Activated naive CD8-positive, alpha-beta T cell treated with anti-CD3 and anti-CD28 coated beads, Interleukin-2, amount 50 U/mL, for 24 hours (primary cell): ENCODE measurements at regions not wholly inside any gene's neighbourhood (a gene's known extent, or its start where the extent isn't known, plus 50 kb on each side); places are given as distances from the start of the nearest gene placed in this dataset.

Experiments used
- ATAC-seq: fragments of 150-1000 bp; cut with Tn5 transposase; one replicate; pipeline ENCODE4 v1.10.0; 2021
- DNase-seq: peaks from one replicate; pipeline ENCODE4 v3.0.0; 2021
- H3K27ac Mint-ChIP-seq: one replicate; pipeline ENCODE4 v1.8.0; 2021; ENCODE audit warnings: mild to moderate bottlenecking, mixed read lengths
- H3K27me3 Mint-ChIP-seq: one replicate; pipeline ENCODE4 v1.8.0; 2021; ENCODE audit warnings: mixed read lengths
- H3K36me3 Mint-ChIP-seq: one replicate; pipeline ENCODE4 v1.8.0; 2021; ENCODE audit warnings: low read depth, mixed read lengths
- H3K4me1 Mint-ChIP-seq: one replicate; pipeline ENCODE4 v1.8.0; 2021; ENCODE audit warnings: mixed read lengths
- H3K4me3 Mint-ChIP-seq: one replicate; pipeline ENCODE4 v1.8.0; 2021; ENCODE audit warnings: mild to moderate bottlenecking, moderate library complexity, mixed read lengths
- H3K9me3 Mint-ChIP-seq: one replicate; pipeline ENCODE4 v1.8.0; 2021; ENCODE audit warnings: mixed read lengths

GRCh38 chr1:56002231-56002630 lies 577.1 kb downstream of the PLPP3 start:
- Mint-ChIP-seq H3K4me1 (no peaks in the 10 kb centered on the region), H3K27ac (no peak overlapping the region), H3K4me3 (no peak overlapping the region), H3K36me3 (no peaks in the 10 kb centered on the region), H3K9me3 (peaks cover 4% of the 10 kb centered on the region), H3K27me3 (no peaks in the 10 kb centered on the region)
- ATAC-seq (no peak), DNase-seq (no peak)

- Mint-ChIP-seq H3K27me3 (no peaks in the 10 kb centered on the region), H3K9me3 (peaks cover 4% of the 10 kb centered on the region), H3K4me1 (no peaks in the 10 kb centered on the region)
These were observed 578.9 kb downstream of the PLPP3 start for GRCh38 chr1:56000424-56000823.

GRCh38 chr1:55997536-55997935 lies 581.8 kb downstream of the PLPP3 start:
- DNase-seq (no peak), ATAC-seq (no peak)
- H3K27me3 Mint-ChIP-seq, result no peaks in the 10 kb centered on the region
- H3K36me3 Mint-ChIP-seq, result peaks cover 2% of the 10 kb centered on the region
- no peak overlapping the region for H3K4me3 Mint-ChIP-seq
- H3K27ac Mint-ChIP-seq, result no peak overlapping the region
- H3K9me3 Mint-ChIP-seq, result peaks cover 7% of the 10 kb centered on the region
- no peaks in the 10 kb centered on the region for H3K4me1 Mint-ChIP-seq

More at GRCh38 chr1:56000424-56000823, 578.9 kb downstream of the PLPP3 start:
- H3K27ac Mint-ChIP-seq, result no peak overlapping the region
- H3K36me3 Mint-ChIP-seq, result no peaks in the 10 kb centered on the region
- ATAC-seq, result no peak
- no peak for DNase-seq
- no peak overlapping the region for H3K4me3 Mint-ChIP-seq

DNA sequence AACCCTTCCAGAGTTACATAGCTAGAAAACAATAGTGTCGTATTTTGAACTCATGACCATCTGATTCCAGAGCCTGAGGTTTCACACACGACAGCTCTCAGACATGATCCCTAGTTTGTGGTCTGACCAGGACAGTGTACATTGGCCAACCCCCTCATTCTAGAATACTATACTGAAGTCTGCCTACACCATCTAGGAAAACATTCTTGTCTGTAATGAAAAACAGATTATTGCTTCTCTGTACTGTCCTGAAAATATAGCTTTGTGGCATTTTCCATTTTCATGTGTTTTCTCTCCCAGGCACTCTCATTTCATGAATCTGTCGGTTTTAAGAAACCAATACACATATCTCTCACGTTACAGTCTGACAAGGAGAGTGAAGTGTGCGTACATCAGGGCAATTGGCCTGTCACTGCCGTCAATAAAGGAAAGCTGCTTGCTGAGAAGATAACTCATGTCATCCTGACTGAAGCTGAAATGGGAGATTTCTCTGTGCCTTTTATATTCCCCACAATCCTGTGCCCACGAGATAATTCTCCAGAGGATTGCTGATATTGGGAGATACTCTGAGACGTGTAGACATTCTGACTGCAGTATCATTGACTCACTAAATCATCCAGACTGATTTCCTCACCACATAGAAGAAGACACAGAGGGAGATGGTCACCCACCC lies 585.6 kb downstream of the PLPP3 start:
- ATAC-seq, result no peak
- no peaks in the 10 kb centered on the region for H3K4me1 Mint-ChIP-seq
- H3K36me3 Mint-ChIP-seq, result peaks cover 2% of the 10 kb centered on the region

DNA sequence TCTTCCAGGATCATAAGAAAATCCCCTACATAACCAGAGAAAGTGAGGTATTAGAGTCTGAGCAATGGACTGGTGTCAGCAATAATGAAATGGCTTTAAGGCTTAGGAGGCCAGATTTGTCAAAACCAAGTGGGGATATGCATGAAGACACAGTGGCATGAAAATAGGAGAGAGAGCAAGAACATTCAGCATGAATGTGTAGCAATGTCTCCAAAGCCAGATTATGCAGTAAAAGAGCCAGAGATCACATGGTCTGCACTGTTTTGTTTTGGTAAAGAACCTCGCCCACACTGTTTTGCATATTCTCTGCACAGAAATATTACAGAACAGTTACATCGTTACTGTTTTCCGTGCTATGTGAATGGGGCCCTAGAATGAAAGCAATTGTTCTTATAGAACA lies 589.4 kb downstream of the PLPP3 start:
- no peak overlapping the region for H3K27ac Mint-ChIP-seq
- H3K36me3 Mint-ChIP-seq, result no peaks in the 10 kb centered on the region
- ATAC-seq (no peak), DNase-seq (no peak)
- peaks cover under 1% of the 10 kb centered on the region for H3K9me3 Mint-ChIP-seq
- no peaks in the 10 kb centered on the region for H3K4me1 Mint-ChIP-seq
- H3K27me3 Mint-ChIP-seq, result no peaks in the 10 kb centered on the region
- no peak overlapping the region for H3K4me3 Mint-ChIP-seq

More for the DNA sequence above, 585.6 kb downstream of the PLPP3 start:
- H3K4me3 Mint-ChIP-seq, result no peak overlapping the region
- peaks cover 4% of the 10 kb centered on the region for H3K9me3 Mint-ChIP-seq
- no peaks in the 10 kb centered on the region for H3K27me3 Mint-ChIP-seq
- H3K27ac Mint-ChIP-seq, result no peak overlapping the region
- DNase-seq, result no peak

DNA sequence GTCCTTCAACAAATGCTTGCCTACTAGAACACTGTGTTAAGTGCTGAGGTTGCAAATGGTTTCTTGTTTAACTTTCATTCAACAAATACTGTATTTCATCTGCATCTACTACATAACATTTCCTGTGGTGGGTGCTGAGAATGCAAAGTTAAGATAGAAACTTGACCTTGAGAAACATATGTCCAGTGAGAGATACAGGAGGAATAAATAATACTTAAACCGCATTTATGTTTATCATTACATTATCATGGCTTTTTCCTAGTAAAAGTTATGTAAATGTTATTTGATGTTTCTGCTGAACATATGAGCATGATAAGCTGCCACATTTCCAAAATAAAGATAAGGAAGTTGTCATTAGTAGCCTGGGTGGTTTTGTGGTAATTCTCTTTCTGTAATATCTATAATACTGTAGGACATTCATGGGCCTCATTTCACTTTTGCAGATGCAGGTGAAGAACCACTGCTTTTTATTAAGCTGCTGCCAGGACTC lies 590.4 kb downstream of the PLPP3 start:
- H3K27me3 Mint-ChIP-seq, result no peaks in the 10 kb centered on the region
- DNase-seq (no peak), ATAC-seq (no peak)
- H3K36me3 Mint-ChIP-seq, result no peaks in the 10 kb centered on the region
- H3K4me3 Mint-ChIP-seq, result no peak overlapping the region
- H3K9me3 Mint-ChIP-seq, result no peaks in the 10 kb centered on the region
- H3K4me1 Mint-ChIP-seq, result no peaks in the 10 kb centered on the region
- H3K27ac Mint-ChIP-seq, result no peak overlapping the region

GRCh38 chr1:55987491-55988249 lies 591.7 kb downstream of the PLPP3 start:
- Mint-ChIP-seq H3K36me3 (no peaks in the 10 kb centered on the region), H3K27ac (no peak overlapping the region), H3K9me3 (no peaks in the 10 kb centered on the region), H3K4me3 (no peak overlapping the region), H3K4me1 (no peaks in the 10 kb centered on the region), H3K27me3 (no peaks in the 10 kb centered on the region)
- ATAC-seq, result no peak
- DNase-seq, result no peak

DNA sequence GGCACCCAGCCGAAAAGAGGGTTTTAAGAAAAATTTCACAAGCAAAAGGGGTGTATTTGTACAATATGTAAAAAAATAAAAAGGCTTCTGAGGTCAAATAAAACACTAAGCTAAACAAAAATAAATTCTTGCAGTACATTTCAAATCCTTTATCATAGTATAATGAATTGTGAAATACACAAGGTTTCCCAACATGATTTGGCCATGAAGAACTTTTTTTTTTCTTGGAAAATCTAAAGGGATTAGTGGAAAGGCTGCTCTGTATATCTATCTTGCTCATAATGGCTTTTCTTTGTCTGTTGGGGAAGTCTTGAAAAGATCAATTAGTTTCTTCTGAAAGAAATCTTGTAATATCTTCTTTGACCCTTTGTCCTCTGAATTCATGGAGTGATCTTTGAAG lies 593.4 kb downstream of the PLPP3 start:
- Mint-ChIP-seq H3K4me3 (no peak overlapping the region), H3K4me1 (no peaks in the 10 kb centered on the region), H3K27ac (no peak overlapping the region), H3K27me3 (no peaks in the 10 kb centered on the region), H3K36me3 (no peaks in the 10 kb centered on the region), H3K9me3 (no peaks in the 10 kb centered on the region)
- ATAC-seq (no peak), DNase-seq (no peak)

- no peaks in the 10 kb centered on the region for H3K36me3 Mint-ChIP-seq
- ATAC-seq (no peak), DNase-seq (no peak)
- H3K4me3 Mint-ChIP-seq, result no peak overlapping the region
- H3K27me3 Mint-ChIP-seq, result no peaks in the 10 kb centered on the region
- H3K27ac Mint-ChIP-seq, result no peak overlapping the region
- no peaks in the 10 kb centered on the region for H3K4me1 Mint-ChIP-seq
- peaks cover 3% of the 10 kb centered on the region for H3K9me3 Mint-ChIP-seq
These were observed 598.2 kb downstream of the PLPP3 start for GRCh38 chr1:55981010-55981650.

GRCh38 chr1:55980582-55980981 lies 598.8 kb downstream of the PLPP3 start:
- Mint-ChIP-seq H3K27me3 (no peaks in the 10 kb centered on the region), H3K4me1 (no peaks in the 10 kb centered on the region), H3K36me3 (no peaks in the 10 kb centered on the region), H3K4me3 (no peak overlapping the region), H3K27ac (no peak overlapping the region), H3K9me3 (peaks cover 3% of the 10 kb centered on the region)
- ATAC-seq, result no peak
- DNase-seq, result no peak

DNA sequence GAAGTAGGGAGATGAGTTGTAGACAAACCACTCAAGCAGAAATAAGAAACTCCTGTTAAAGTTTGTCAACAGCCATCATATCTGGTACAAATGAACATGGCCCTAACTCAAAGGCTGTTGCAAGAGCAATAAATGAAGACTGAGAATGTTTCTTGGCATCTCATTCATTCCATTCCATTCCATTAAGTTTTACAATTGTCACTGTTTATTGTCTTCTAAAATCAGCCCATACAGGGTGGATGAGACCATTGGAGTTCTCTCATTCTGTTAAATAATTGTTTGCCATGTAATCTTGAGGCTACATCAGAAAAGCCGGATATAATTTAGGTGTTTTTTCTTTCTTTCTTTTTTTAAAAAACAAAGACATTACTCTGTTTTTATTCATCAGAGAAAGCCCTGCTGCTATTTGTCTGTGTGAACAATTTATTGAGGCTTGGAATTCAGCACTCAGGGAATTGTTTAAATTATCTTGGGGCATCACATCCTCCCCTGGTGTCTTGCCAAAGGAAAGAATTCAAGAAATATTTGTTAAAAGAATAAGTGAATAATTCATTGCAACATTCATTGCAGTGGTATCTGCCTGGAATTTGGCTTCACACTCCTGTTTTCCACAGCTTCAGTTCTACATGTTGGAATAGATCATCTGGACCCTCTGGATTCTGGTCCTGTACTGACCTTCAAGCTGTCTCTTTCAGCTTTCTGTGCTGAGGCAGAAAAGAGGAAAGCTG lies 604.5 kb downstream of the PLPP3 start:
- no peaks in the 10 kb centered on the region for H3K27me3 Mint-ChIP-seq
- H3K27ac Mint-ChIP-seq, result no peak overlapping the region
- no peak overlapping the region for H3K4me3 Mint-ChIP-seq
- DNase-seq, result no peak
- no peaks in the 10 kb centered on the region for H3K36me3 Mint-ChIP-seq
- no peaks in the 10 kb centered on the region for H3K4me1 Mint-ChIP-seq
- H3K9me3 Mint-ChIP-seq, result peaks cover 3% of the 10 kb centered on the region
- no peak for ATAC-seq

DNA sequence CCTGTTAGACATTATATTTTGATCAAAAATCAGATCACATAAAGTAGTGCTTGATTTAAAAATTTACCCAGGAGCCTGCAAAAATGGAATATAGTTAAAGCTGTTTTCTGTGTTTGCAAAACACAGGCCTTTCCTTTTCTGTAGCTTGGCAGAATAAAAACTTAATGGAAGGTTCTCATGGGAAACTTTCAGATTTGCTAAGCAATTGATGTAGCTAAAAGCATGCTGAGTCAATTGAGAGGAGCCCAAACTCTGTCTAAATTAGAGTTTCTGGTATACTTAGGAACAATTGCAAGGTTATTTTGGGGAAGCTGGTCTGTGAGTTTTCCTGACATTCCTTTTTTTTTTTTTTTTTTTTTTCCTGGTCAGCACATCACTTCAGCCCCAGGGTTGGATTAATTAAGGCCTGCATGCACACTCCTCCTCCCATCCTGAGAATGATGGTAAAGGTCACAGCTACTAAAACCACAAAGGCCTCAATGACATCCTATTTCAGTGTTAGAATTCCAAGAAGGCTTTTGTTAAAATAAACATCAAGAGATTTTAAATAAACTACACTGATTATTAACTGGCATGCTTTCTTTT lies 608.7 kb downstream of the PLPP3 start:
- Mint-ChIP-seq H3K27me3 (peaks cover 9% of the 10 kb centered on the region), H3K27ac (no peak overlapping the region), H3K36me3 (no peaks in the 10 kb centered on the region), H3K9me3 (no peaks in the 10 kb centered on the region), H3K4me3 (no peak overlapping the region), H3K4me1 (no peaks in the 10 kb centered on the region)
- DNase-seq (no peak), ATAC-seq (no peak)

- Mint-ChIP-seq H3K4me1 (no peaks in the 10 kb centered on the region), H3K4me3 (no peak overlapping the region), H3K27me3 (peaks cover 9% of the 10 kb centered on the region), H3K9me3 (no peaks in the 10 kb centered on the region), H3K27ac (no peak overlapping the region), H3K36me3 (no peaks in the 10 kb centered on the region)
- no peak for DNase-seq
- ATAC-seq, result no peak
These were observed 610.0 kb downstream of the PLPP3 start for GRCh38 chr1:55969322-55969721.

- no peaks in the 10 kb centered on the region for H3K4me1 Mint-ChIP-seq
These were observed 610.7 kb downstream of the PLPP3 start for GRCh38 chr1:55968661-55969060.

More at GRCh38 chr1:55968661-55969060, 610.7 kb downstream of the PLPP3 start:
- no peak for DNase-seq
- Mint-ChIP-seq H3K9me3 (no peaks in the 10 kb centered on the region), H3K36me3 (no peaks in the 10 kb centered on the region), H3K27me3 (peaks cover 9% of the 10 kb centered on the region), H3K4me3 (no peak overlapping the region), H3K27ac (no peak overlapping the region)
- ATAC-seq, result no peak
